ENCODE measurements at regions not wholly inside any gene's neighbourhood (a gene's known extent, or its start where the extent isn't known, plus 50 kb on each side); places are given as distances from the start of the nearest gene placed in this dataset.

GRCh38 chr13:72286421-72286820, 419.4 kb upstream of the DACH1 start:
- TF ChIP-seq, protein P1, sequence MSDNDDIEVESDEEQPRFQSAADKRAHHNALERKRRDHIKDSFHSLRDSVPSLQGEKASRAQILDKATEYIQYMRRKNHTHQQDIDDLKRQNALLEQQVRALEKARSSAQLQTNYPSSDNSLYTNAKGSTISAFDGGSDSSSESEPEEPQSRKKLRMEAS (IDR thresholded peaks at IDR 0.05), result no peak
- TF ChIP-seq, protein P2, sequence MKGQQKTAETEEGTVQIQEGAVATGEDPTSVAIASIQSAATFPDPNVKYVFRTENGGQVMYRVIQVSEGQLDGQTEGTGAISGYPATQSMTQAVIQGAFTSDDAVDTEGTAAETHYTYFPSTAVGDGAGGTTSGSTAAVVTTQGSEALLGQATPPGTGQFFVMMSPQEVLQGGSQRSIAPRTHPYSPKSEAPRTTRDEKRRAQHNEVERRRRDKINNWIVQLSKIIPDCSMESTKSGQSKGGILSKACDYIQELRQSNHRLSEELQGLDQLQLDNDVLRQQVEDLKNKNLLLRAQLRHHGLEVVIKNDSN (IDR thresholded peaks at IDR 0.05), result no peak
- no peak for TF ChIP-seq EP300 (IDR thresholded peaks at IDR 0.05; ENCODE audit: borderline replicate concordance)
- no peak for TF ChIP-seq TCF12 (IDR thresholded peaks at IDR 0.05; ENCODE audit: low read depth)
- TF ChIP-seq TAF1 (IDR thresholded peaks at IDR 0.05; ENCODE audit: low read depth), result no peak
- no peak for TF ChIP-seq CREB1 (IDR thresholded peaks at IDR 0.05; ENCODE audit: low read depth)
- no peak for TF ChIP-seq FOXM1 (IDR thresholded peaks at IDR 0.05; ENCODE audit: borderline replicate concordance, low read depth)
- TF ChIP-seq YY1 (IDR thresholded peaks at IDR 0.05; ENCODE audit: low read depth), result no peak
- TF ChIP-seq NFIC (IDR thresholded peaks at IDR 0.05), result no peak
- TF ChIP-seq, protein P3, sequence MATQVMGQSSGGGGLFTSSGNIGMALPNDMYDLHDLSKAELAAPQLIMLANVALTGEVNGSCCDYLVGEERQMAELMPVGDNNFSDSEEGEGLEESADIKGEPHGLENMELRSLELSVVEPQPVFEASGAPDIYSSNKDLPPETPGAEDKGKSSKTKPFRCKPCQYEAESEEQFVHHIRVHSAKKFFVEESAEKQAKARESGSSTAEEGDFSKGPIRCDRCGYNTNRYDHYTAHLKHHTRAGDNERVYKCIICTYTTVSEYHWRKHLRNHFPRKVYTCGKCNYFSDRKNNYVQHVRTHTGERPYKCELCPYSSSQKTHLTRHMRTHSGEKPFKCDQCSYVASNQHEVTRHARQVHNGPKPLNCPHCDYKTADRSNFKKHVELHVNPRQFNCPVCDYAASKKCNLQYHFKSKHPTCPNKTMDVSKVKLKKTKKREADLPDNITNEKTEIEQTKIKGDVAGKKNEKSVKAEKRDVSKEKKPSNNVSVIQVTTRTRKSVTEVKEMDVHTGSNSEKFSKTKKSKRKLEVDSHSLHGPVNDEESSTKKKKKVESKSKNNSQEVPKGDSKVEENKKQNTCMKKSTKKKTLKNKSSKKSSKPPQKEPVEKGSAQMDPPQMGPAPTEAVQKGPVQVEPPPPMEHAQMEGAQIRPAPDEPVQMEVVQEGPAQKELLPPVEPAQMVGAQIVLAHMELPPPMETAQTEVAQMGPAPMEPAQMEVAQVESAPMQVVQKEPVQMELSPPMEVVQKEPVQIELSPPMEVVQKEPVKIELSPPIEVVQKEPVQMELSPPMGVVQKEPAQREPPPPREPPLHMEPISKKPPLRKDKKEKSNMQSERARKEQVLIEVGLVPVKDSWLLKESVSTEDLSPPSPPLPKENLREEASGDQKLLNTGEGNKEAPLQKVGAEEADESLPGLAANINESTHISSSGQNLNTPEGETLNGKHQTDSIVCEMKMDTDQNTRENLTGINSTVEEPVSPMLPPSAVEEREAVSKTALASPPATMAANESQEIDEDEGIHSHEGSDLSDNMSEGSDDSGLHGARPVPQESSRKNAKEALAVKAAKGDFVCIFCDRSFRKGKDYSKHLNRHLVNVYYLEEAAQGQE (IDR thresholded peaks at IDR 0.05; ENCODE audit: low read depth), result no peak
- TF ChIP-seq RAD21 (IDR thresholded peaks at IDR 0.05; ENCODE audit: low read depth), result no peak
- no peak for TF ChIP-seq EGR1 (IDR thresholded peaks at IDR 0.05)
- no peak for TF ChIP-seq CEBPB (IDR thresholded peaks at IDR 0.05)
- no peak for TF ChIP-seq TEAD4 (IDR thresholded peaks at IDR 0.05)
- no peak for TF ChIP-seq ZBTB7A (IDR thresholded peaks at IDR 0.05; ENCODE audit: low read depth)

GRCh38 chr13:72284791-72285190, 417.8 kb upstream of the DACH1 start:
- TF ChIP-seq TCF12 (IDR thresholded peaks at IDR 0.05; ENCODE audit: low read depth), result no peak
- no peak for TF ChIP-seq EGR1 (IDR thresholded peaks at IDR 0.05)
- TF ChIP-seq RAD21 (IDR thresholded peaks at IDR 0.05; ENCODE audit: low read depth), result no peak
- no peak for TF ChIP-seq TAF1 (IDR thresholded peaks at IDR 0.05; ENCODE audit: low read depth)
- TF ChIP-seq TEAD4 (IDR thresholded peaks at IDR 0.05), result no peak
- no peak for TF ChIP-seq CREB1 (IDR thresholded peaks at IDR 0.05; ENCODE audit: low read depth)
- TF ChIP-seq EP300 (IDR thresholded peaks at IDR 0.05; ENCODE audit: borderline replicate concordance), result no peak
- TF ChIP-seq, protein P1 (IDR thresholded peaks at IDR 0.05), result no peak

DNA sequence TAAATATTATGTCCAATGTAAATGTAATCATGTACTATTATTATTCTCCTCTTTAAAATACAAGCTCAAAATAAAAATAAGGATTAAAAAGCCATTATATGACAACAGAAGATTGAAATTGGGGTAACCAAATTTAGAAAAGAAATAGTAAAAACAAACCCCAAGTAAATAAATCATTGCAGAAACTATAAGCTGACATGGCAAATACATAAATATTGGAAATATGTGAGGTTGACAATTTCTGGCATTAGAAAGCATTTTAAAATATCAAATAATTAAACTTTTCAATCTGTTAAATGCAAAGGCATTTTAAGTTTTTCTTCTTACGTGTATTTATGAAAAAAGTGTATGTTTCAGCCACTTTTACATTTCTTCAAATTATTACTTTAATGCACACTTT, 394.7 kb upstream of the DACH1 start:
- TF ChIP-seq NFIC (IDR thresholded peaks at IDR 0.05), result no peak
- TF ChIP-seq CEBPB (IDR thresholded peaks at IDR 0.05), result no peak
- no peak for TF ChIP-seq EGR1 (IDR thresholded peaks at IDR 0.05)
- TF ChIP-seq, protein P1 (IDR thresholded peaks at IDR 0.05), result no peak

DNA sequence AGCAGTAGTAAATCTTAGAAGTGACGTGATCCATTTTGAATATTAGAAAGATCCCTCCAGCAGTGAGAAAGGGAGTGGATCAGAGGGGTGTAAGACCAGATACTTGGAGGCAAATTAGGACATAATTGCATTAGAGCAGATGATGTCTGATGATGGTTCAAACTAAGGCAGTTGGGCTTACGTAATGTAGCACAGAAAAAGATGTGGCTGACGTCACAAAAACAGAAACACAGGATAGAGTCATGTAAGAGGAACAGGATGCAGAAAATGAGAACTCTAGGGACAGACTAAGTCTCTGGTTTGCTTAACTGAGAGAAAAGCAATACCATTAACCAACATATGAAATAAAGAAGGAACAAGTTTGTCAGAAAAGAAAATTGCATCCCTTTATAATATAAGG, 392.5 kb upstream of the DACH1 start:
- no peak for TF ChIP-seq CEBPB (IDR thresholded peaks at IDR 0.05)
- no peak for TF ChIP-seq EGR1 (IDR thresholded peaks at IDR 0.05)
- TF ChIP-seq EP300 (IDR thresholded peaks at IDR 0.05; ENCODE audit: borderline replicate concordance), result no peak
- no peak for TF ChIP-seq TCF12 (IDR thresholded peaks at IDR 0.05; ENCODE audit: low read depth)
- no peak for TF ChIP-seq NFIC (IDR thresholded peaks at IDR 0.05)
- no peak for TF ChIP-seq TEAD4 (IDR thresholded peaks at IDR 0.05)
- TF ChIP-seq YY1 (IDR thresholded peaks at IDR 0.05; ENCODE audit: low read depth), result no peak
- no peak for TF ChIP-seq RAD21 (IDR thresholded peaks at IDR 0.05; ENCODE audit: low read depth)
- TF ChIP-seq, protein P2 (IDR thresholded peaks at IDR 0.05), result no peak
- TF ChIP-seq, protein P3 (IDR thresholded peaks at IDR 0.05; ENCODE audit: low read depth), result no peak
- TF ChIP-seq, protein P1 (IDR thresholded peaks at IDR 0.05), result no peak
- TF ChIP-seq CREB1 (IDR thresholded peaks at IDR 0.05; ENCODE audit: low read depth), result no peak
- no peak for TF ChIP-seq ZBTB7A (IDR thresholded peaks at IDR 0.05; ENCODE audit: low read depth)
- TF ChIP-seq FOXM1 (IDR thresholded peaks at IDR 0.05; ENCODE audit: borderline replicate concordance, low read depth), result no peak
- no peak for TF ChIP-seq TAF1 (IDR thresholded peaks at IDR 0.05; ENCODE audit: low read depth)

DNA sequence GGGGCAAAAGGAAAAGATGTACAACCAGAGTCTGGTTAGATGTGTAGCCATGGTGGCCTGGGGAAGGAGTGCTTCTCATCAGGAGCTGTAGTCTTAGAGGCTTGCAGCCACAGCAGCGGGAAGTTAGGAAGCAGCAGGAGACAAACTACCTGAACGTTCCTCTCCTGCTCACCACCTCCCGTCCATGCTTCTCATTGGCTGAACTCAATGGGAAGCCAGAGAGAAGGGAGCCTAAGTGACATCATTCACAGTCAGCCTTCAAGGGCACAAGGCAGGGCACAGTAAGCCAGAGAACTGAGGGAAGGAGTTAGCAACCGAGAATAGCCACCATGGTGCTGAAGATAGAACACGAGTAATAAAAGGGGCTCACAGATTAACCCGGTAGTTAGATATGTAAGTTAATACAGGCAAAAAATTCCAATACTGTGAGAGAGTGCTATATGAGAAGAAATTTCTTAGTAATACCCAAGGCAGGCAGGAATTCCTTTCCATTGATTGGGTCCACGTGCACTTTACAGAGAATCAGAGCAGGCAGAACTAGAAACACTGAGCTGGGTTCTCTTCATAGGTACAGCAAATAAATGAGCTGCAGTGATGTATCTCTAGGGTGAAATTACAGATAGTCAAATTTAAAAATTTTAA, 391.5 kb upstream of the DACH1 start:
- TF ChIP-seq TAF1 (IDR thresholded peaks at IDR 0.05; ENCODE audit: low read depth), result no peak
- TF ChIP-seq CEBPB (IDR thresholded peaks at IDR 0.05), result no peak
- TF ChIP-seq CREB1 (IDR thresholded peaks at IDR 0.05; ENCODE audit: low read depth), result no peak
- no peak for TF ChIP-seq FOXM1 (IDR thresholded peaks at IDR 0.05; ENCODE audit: borderline replicate concordance, low read depth)
- no peak for TF ChIP-seq TEAD4 (IDR thresholded peaks at IDR 0.05)
- TF ChIP-seq, protein P3 (IDR thresholded peaks at IDR 0.05; ENCODE audit: low read depth), result no peak
- TF ChIP-seq, protein P2 (IDR thresholded peaks at IDR 0.05), result no peak
- no peak for TF ChIP-seq EGR1 (IDR thresholded peaks at IDR 0.05)
- TF ChIP-seq RAD21 (IDR thresholded peaks at IDR 0.05; ENCODE audit: low read depth), result no peak
- TF ChIP-seq NFIC (IDR thresholded peaks at IDR 0.05), result no peak
- TF ChIP-seq, protein P1 (IDR thresholded peaks at IDR 0.05), result no peak
- no peak for TF ChIP-seq YY1 (IDR thresholded peaks at IDR 0.05; ENCODE audit: low read depth)
